ENCODE measurements at regions not wholly inside any gene's neighbourhood (a gene's known extent, or its start where the extent isn't known, plus 50 kb on each side); places are given as distances from the start of the nearest gene placed in this dataset.

DNA sequence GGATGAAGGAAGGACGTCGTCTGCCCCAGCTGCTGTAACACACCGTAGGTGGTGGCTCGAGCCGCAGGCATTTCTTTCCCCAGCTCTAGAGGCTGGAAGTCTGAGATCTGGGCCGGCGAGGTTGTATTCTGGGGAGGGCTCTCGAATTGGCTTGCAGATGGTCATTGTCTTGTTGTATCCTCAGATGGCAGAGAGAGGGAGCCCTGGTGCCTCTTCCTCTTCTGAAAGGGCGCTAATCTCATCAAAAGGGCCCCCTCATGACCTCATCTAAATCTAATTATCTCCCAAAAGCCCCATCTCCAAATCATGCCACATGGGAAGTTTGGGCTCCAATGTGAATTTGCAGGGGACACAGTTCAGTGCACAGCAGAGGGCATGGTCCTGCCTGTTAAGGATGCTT lies 109.0 kb downstream of the SIK1 start:
- DNase-seq (ENCODE audit: low read depth in 2 of 2): no peak

DNA sequence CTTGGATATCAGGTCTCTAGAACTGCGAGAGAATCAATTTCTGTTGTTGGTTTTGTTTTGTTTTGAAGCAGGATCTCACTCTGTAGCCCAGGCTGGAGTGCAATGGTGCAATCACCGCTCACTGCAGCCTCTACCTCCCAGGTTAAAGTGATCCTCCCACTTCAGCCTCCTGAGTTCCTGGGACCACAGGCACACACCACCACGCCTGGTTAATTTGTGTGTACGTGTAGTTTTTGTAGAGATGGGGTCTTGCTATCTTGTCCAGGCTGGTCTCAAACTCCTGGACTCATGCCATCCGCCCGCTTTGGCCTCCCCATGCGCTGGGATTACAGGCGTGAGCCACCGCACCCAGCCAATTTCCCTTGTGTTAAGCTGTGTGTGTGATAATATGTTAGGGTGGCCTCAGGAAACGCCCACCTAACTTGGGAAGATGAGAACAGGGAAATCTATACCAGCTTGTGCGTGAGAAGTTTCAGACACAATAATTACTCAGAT lies 109.6 kb downstream of the SIK1 start:
- DNase-seq (ENCODE audit: low read depth in 2 of 2): no peak

DNA sequence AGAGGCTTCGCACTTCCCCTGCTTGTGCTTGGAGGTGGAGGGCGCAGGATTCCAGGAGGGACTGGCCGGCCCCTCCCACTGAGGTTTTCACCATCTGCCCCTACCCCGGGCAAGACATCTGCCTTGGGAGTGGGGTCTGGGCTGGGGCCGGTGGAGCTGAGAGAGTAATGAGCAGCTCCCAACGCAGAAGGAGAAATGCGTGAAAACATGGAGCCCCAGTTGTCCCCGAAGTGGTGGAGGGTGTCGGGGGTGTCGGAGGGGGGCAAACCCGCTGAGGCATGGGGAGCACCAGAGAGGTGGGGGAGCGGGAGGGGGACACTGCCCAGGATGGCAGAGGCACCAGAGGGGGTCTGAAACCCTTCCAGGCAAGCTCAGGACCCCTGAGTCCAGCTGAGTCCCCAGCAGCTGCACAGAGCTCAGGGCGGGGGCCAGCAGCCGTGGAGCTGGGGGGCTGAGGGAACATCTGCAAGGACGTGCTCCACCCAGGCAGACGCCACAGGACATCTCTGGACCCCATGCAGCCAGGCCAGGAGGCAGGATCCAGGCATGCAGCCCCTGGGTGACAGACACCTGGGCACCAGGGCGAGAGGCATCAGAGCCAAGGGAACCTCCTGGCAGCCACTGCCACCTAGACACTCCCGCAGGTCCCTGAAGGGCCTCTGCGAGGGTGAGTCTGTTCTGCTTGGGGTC lies 110.6 kb downstream of the SIK1 start:
- DNase-seq (ENCODE audit: low read depth in 2 of 2): no peak

DNA sequence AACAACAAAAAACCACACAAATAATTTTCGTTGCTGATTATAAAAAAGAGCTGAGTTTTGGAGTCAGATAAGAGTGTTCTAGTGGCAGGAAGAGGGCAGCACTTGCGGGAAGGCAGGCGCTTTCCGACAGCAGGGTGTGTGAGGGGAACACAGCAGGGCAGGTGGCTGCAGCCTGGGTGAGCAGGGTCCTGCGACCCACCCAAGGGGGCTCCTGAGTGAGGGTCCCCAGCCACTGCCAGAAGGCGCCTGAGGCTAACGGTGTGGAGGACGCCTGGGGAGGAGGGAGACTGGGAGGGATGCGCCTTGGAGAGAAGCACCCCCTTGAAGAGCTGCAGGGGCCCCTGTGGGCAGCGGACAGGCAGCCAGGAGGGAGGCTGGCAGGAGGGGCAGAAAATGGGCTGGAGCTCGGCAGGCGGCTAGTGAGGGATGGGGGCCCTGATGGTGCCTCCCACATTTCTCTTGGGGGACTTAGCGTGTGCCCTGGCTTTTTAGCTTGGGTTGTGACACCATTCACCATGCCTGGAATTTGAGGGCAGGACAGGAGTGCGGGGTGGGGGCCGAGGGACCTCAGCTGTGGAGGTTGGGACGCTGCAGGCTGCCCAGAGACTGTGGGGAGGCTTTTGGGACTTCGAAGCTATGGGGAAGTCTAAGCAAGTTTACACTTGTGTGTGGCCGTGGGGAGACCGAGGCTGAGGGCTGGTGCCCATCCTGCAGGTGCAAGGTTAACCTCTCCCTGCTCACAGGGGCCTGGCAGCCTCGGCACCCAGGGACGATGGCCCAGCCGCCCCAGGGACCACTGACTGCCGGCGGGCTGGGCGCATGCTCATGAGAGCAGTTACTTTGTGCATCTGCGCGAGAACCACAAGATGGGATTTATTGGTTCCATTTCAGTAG lies 111.4 kb downstream of the SIK1 start:
- DNase-seq (ENCODE audit: low read depth in 2 of 2): no peak

DNA sequence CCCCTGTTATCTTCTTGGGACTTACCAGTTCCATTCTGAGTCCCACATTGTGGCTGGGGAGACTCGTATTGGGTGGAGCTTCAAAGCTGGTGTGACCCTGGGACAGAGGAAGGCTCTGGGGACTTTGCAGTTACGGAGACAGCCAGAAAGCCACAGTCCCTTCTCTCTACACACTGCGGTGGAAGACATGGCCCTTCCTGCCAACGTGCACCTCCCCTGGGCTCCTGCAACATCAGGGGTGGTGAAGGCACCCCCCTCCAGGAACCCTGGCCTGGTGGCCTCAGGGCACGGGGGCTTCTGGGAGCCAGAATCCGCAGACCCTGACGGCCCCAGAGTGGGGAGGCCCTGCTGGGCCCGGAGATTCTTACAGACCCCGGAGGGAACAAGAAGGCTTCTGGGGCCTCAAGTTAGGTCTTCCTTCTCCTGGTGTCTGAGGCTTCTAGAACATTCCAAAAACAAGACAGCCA lies 113.0 kb downstream of the SIK1 start:
- no peak for DNase-seq (ENCODE audit: low read depth in 2 of 2)

DNA sequence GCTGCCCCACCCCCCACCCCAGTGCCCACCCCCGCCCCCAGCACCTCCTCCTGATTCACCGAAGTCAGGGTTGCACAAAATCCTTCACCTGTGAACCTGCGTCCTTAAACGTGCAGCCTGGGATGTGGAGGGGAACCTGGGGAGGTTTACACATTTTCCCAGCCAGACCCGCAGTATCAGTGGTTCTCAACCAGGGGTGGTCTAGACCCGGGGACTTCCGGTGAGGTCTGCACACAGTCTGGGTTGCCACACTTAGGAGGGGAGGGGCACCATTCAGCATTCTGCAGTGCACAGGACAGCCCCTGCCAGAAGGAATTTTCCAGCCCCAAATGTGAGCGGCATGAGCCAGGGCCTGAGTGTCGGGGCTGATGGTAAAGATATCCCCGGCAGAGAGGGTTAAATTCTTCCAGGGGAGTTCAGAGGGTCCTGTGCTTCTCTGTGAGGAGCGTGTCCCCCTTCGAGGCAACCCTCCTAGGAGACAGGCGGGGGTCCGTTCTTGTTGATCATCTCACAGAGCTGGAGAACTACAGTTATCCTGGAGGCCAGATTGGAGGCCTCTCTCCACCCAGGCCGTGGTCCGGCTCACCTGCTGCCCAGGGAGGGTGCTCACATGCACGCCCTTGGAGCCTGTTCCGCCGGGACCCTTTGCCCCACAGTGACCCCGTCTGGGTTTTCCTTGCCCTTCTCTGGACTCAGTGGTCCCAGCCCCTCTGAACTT lies 113.6 kb downstream of the SIK1 start:
- DNase-seq (ENCODE audit: low read depth in 2 of 2): no peak

DNA sequence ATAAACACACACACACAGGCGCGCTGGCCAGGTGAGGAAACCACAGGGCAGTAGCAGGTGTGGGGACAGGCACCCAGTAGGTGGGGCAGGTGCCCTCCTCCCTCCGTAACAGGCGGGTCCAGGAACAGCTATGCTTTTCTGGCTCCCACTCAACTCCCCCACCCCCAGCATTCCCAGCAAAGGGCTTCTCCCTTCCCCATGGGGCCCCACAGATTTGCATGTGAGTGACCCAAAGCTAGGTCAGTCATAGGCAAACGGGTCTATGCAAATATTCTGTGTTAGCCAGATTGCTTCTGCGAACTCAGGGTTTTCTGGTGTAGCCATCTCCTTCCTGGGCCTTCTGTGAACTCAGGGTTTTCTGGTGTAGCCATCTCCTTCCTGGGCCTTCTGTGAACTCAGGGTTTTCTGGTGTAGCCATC lies 114.2 kb downstream of the SIK1 start:
- DNase-seq (ENCODE audit: low read depth in 2 of 2): no peak

DNA sequence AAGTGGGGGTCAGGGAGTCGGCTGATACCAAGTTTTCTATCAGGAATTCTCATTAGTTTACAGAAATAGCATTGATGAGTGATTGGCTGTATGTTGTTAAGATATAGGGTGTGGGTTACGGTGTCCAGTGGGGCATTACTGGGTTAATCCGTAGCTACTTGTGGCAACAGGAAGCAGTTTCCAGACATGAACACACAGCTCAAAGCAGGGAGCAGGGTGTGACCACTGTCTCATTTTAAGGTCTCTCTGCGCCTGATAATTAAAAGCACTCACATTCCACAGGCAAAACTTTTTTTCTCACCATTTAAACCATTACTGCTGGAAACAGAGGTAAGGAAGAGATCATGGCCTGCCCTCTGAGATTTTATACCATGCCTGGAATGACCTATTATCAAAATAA lies 114.9 kb downstream of the SIK1 start:
- DNase-seq (ENCODE audit: low read depth in 2 of 2): no peak

DNA sequence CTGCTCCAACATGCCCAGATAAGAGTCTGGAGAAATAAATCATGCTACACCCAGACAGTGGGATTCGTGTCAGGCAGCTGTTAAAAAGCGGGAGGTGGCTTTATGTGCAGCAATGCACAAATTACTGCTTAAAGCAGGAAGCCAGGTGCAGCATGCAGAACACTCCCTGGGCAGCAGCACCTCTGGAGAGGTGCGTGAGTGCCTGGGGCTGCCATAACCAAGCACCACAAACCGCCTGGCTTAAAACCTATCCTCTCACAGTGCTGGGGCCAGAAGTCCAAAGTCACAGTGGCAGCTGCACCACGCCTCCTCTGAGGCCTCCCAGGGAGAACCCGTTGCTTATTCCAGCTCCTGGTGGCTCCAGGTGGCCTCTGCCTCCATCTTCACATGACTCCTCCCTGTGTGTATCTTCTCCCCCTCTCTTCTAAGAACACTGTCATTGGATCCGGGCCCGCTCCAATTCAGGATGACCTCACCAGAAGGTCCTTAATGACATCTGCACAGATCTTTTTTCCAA lies 115.6 kb downstream of the SIK1 start:
- no peak for DNase-seq (ENCODE audit: low read depth in 2 of 2)

DNA sequence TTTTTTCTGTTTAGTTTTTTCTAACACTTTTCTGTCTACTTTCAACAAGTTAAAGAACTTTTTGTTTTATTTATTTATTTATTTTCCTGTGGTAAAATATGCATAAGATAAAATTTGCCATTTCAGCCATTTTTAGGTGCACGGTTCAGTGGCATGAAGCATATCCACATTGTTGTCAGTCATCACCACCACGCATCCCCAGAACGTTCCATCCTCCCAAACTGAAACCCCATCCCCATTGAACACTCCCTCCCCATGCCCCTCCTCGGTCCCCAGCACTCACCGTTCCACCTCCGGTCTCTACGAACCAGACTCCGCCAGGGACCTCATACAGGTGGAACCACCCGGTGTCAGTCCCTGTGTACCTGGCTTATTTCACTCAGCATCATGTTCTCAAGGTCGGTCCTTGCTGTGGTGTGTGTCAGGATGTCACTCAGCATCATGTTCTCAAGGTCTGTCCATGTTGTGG lies 118.1 kb downstream of the SIK1 start:
- no peak for DNase-seq (ENCODE audit: low read depth in 2 of 2)

DNA sequence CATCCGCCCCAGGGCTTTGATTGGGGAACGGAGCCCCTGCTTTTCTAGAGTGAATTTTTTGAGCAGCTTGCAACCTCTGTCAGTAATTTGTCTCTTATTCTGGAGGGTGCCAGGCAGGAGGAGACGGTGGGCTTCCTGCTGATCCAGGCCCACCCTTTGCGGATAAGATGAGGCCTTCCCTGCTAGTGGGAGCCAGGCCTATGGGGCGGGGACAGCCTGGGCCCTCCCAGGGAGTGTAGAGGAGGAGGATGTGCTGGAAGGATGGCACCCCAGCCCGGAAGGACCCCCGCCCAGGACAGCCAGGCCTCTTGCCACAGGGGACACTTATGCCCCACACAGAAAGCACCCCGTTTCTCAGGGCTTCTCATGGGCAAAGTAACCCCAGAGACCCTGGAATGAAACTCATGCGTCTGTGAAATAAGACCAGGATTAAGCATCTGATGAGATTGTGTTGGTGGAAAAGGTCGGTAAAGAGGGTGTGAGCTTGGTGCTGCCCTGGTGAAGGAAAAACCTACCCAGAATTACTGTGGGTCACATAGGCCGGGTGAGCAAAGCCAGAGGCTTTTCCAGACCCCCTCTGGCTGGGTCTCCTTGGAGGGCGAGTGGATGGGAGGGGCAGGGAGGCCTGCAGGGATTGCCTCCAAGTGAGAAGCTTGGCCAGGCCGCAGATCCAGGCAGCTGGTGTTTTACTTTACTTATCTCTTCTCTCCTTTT lies 118.7 kb downstream of the SIK1 start:
- no peak for DNase-seq (ENCODE audit: low read depth in 2 of 2)

DNA sequence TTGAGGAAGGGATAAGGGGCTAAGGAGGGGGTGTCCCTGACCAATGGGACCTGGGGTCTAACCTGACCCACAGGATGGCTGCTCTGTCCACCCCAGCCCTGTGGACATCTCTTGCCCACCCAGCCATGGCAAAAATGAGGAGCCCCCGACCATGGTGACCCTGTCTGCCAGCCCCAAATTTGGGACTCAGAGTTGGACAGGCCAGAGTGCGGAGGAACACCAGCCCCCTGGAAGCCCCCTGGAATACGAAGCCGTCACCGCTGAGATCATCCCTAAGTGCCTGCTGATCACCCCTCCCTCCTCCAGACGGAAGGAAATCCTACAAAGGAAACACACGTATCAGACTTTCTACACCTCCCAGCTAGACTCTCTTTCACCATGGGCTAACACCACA lies 119.3 kb downstream of the SIK1 start:
- no peak for DNase-seq (ENCODE audit: low read depth in 2 of 2)

DNA sequence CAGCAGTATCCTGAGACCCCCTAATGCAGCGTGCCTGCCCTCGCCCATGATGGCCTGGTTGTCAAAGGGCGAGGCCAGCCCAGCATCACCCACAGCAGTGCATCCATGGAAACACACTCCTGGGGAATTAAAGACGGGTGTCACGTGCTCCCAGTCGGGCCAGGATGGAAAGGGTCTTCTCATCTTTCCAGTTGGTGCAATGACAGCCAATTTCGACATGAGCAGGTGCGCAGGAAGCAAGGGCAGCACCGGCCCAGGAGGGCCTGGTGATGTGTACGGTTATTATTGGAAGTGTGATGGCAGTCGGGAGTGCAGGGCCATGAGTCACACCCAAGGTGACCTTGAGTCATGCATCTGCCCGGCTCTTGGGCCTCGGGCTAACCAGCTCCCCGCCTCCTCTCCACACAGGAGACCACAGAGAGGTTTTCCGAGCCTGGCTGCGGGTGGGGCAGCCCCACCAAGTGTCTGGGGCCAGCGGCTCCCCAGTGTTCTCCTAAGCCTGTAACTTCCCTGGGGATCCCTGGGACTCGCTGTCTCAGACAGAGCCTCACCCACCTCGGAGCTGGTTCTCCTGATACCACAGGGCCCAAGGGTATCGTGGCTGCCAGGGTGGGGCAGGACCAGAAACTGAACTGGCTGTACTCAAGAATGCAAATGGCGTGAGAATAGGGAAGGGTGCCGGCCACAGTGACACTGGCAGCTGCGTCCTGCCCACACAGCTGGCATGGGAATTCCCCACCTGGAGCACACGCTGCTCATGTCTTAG lies 119.8 kb downstream of the SIK1 start:
- DNase-seq (ENCODE audit: low read depth in 2 of 2): peak in 1 of 2 donors; percentile 15

DNA sequence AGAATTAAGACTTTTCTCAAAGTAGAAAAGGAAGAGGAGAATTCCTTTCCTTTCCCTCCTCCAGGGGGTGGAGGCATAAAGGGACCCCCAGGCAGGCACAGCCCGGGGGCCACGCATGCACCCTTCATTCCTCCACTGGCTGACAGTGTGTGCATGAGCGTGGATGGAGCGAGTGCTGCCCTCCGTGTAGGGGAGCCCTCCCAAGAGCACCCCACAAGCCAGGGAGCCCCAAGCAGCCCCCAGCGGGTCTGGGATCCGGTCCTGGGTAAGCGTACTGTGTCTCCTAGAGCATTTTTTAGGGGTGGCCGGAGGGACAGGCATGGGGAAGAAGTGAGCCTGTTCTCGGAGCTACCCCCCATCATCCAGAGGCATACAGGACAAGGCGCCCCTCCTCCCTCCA lies 120.5 kb downstream of the SIK1 start:
- DNase-seq (ENCODE audit: low read depth in 2 of 2): no peak

DNA sequence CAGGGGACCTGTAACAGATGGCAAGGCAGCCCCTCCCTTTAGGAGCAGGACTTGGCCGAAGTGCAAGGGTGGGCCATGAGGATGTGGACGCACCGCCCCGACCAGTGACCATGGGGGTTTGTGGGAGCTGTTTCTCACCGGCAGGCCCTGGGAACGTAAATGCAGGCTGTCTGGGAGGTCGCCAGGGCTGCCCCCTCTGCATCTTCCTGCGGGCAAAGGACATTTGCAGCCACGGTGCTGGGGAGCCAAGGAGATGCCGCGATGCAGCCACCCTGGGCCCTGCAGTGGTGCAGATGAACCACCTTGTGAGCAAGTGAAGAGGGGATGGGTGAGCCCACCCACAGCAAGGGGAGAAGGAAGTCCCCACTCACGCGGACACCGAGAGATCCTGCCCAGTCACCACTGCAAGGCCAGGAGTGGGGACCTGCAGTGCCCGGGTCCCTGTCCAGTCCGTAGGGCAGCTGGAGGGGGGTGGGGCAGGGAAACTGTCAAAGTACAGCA lies 121.1 kb downstream of the SIK1 start:
- DNase-seq (ENCODE audit: low read depth in 2 of 2): no peak

DNA sequence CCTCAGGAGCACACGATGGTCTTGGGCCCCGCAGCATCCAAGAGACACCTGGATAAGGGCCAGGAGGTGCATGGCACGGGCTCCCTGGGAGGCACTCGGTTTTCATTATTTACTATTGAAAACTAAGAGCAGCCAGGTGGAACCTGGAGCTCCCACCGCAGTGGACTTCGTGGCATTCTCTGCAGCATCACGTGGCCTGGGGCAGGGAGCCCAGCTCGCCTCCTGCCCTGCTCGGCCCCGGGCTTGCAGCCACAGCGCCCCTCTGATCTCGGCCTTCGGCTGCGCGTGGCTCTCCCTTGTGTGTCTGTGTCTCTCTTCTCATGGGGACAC lies 121.6 kb downstream of the SIK1 start:
- no peak for DNase-seq (ENCODE audit: low read depth in 2 of 2)

DNA sequence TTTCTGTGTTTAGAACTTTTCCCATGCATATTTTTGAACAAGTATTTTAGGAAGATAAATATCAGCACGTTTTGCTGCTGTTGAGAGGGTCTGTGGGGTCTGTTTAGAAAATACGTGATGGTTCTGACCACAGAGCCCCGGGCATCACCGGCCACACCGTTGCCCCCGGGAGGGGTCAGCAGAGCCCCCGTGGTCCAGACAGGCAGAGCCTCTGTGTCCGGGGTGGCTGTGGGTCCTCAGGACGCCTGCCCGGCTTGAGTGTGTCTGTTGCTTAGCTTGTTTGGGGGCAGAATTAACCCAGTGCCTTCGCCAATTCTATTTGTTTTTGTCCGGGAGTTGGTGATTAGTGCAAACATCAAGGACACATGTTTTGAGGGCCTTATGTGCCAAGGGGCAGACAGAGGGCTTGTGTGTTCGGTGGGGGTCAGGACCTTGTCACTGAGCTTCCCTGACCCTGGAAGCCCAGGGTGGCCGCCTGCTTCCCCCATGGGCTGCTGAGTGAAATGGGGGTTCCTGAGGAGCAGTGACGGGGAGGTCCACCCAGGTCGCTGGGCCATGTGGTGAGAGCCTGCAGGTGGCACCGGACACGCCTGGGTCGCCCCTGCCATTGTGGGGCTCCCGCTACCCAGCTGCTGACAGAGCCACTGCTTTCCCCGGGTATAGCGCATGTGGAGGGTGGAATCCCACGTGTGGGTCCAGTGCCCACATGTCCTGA lies 122.2 kb downstream of the SIK1 start:
- no peak for DNase-seq (ENCODE audit: low read depth in 2 of 2)

DNA sequence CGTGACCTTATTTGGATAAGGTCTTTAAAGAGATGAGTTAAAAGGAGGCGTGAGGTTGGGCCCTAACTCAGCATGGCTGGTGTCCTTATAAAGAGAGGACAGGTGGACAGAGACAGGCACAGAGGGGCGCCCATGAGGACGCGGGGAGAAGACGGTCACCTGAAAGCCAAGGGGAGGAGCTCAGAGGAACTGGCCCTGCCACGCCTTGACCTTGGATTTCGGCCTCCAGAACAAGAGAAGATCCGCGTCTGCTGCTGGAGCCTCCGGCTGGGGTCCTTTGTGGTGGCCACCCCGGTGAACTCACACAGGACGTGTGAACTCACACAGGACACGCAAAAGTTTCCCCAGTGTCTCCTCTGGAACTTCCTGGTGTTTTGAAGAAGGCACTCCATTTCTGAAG lies 122.7 kb downstream of the SIK1 start:
- no peak for DNase-seq (ENCODE audit: low read depth in 2 of 2)

Data from dermis microvascular lymphatic vessel endothelial cell (primary cell).